ENCODE measurements at regions not wholly inside any gene's neighbourhood (a gene's known extent, or its start where the extent isn't known, plus 50 kb on each side); places are given as distances from the start of the nearest gene placed in this dataset.

- DNase-seq (ENCODE audit: low read depth in 2 of 2), result peak in 1 of 2 donors; percentile 52
- Histone ChIP-seq H3K9ac (ENCODE audit: insufficient read depth, low read length) (no peak overlapping the region), H3K9me3 (ENCODE audit: control insufficient read depth, insufficient read depth, low read depth, low read length) (no peaks in the 10 kb centered on the region), H3K27ac (ENCODE audit: insufficient read depth, low read length) (no peak overlapping the region), H2AFZ (ENCODE audit: low read length) (no peak overlapping the region), H3K36me3 (ENCODE audit: control insufficient read depth, insufficient read depth, low read length) (no peaks in the 10 kb centered on the region), H3K4me2 (ENCODE audit: extremely low read depth, insufficient read depth, low read length) (no peak overlapping the region), H3K27me3 (ENCODE audit: control insufficient read depth, insufficient read depth, low read length) (no peaks in the 10 kb centered on the region), H3K4me1 (ENCODE audit: control insufficient read depth, extremely low read depth, insufficient read depth, low read length) (no peaks in the 10 kb centered on the region), H4K20me1 (ENCODE audit: control insufficient read depth, extremely low read depth, insufficient read depth, low read length) (no peaks in the 10 kb centered on the region), H3K79me2 (ENCODE audit: control insufficient read depth, insufficient read depth, low read length) (no peaks in the 10 kb centered on the region), H3K4me3 (replicated peaks in 1 of 4; ENCODE audit: control extremely low read depth in 1 of 4, insufficient read depth in 1 of 4, low read depth in 3 of 4, low read length in 4 of 4) (no peak overlapping the region)
- TF ChIP-seq EZH2 (IDR thresholded peaks at IDR 0.05; ENCODE audit: low read length, missing control alignments) (no peak), CTCF (conservative IDR thresholded peaks at IDR 0.05 in 1 of 2, IDR thresholded peaks at IDR 0.05 in 1 of 2; ENCODE audit: low read depth in 1 of 2, low read length in 2 of 2) (no peak)
These were observed 613.5 kb downstream of the IQCM start for GRCh38 chr4:149202117-149202516.

DNA sequence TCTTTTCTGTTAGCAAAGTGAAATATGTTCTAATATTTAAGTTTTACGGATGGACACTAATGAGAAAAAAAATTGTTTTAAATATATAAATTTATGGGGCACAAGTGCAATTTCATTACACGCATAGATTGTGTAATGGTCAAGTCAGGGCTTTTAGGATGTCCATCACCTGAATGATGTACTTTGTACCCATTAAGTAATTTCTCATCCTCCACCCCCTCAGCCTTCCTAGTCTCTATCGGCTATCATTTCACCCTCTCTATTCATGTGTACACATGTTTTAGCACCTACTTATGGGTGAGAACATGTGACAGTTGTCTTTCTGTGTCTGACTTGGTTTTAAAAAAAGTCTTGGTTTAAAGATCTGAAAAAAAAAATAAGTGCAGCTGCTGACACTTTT is 616.0 kb downstream of the IQCM start:
- no peaks in the 10 kb centered on the region for H3K79me2 ChIP-seq (ENCODE audit: control insufficient read depth, insufficient read depth, low read length)
- H4K20me1 ChIP-seq (ENCODE audit: control insufficient read depth, extremely low read depth, insufficient read depth, low read length), result no peaks in the 10 kb centered on the region
- no peak for DNase-seq (ENCODE audit: low read depth in 2 of 2)
- no peaks in the 10 kb centered on the region for H3K27me3 ChIP-seq (ENCODE audit: control insufficient read depth, insufficient read depth, low read length)
- TF ChIP-seq CTCF (conservative IDR thresholded peaks at IDR 0.05 in 1 of 2, IDR thresholded peaks at IDR 0.05 in 1 of 2; ENCODE audit: low read depth in 1 of 2, low read length in 2 of 2) (no peak), EZH2 (IDR thresholded peaks at IDR 0.05; ENCODE audit: low read length, missing control alignments) (no peak)
- H2AFZ ChIP-seq (ENCODE audit: low read length), result no peak overlapping the region
- H3K4me1 ChIP-seq (ENCODE audit: control insufficient read depth, extremely low read depth, insufficient read depth, low read length), result no peaks in the 10 kb centered on the region
- H3K27ac ChIP-seq (ENCODE audit: insufficient read depth, low read length), result no peak overlapping the region
- H3K36me3 ChIP-seq (ENCODE audit: control insufficient read depth, insufficient read depth, low read length), result no peaks in the 10 kb centered on the region
- no peak overlapping the region for H3K9ac ChIP-seq (ENCODE audit: insufficient read depth, low read length)
- H3K4me3 ChIP-seq (replicated peaks in 1 of 4; ENCODE audit: control extremely low read depth in 1 of 4, insufficient read depth in 1 of 4, low read depth in 3 of 4, low read length in 4 of 4), result no peak overlapping the region
- H3K4me2 ChIP-seq (ENCODE audit: extremely low read depth, insufficient read depth, low read length), result no peak overlapping the region
- H3K9me3 ChIP-seq (ENCODE audit: control insufficient read depth, insufficient read depth, low read depth, low read length), result no peaks in the 10 kb centered on the region

DNA sequence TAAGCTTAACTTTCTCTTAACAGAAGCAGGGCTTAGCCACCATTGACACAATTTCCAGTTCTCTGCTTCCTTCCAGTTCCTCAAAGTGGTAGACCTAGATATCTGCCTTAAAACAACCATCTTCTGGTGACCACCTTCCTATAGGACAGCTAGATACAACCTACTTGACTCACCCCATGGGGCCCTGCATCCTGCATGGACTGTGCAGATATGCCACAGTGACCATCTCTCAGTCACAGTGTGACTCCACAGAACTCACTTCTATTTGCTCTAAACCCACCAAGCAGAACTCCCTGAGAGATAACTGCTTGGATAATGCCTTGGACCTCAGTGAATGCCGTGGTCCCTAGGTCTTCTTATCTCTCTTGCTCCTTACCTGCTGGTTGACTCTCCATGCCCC is 621.6 kb downstream of the IQCM start:
- TF ChIP-seq EZH2 (IDR thresholded peaks at IDR 0.05; ENCODE audit: low read length, missing control alignments) (no peak), CTCF (conservative IDR thresholded peaks at IDR 0.05 in 1 of 2, IDR thresholded peaks at IDR 0.05 in 1 of 2; ENCODE audit: low read depth in 1 of 2, low read length in 2 of 2) (no peak)
- H3K27ac ChIP-seq (ENCODE audit: insufficient read depth, low read length), result no peak overlapping the region
- no peak overlapping the region for H3K4me2 ChIP-seq (ENCODE audit: extremely low read depth, insufficient read depth, low read length)
- no peak overlapping the region for H3K4me3 ChIP-seq (replicated peaks in 1 of 4; ENCODE audit: control extremely low read depth in 1 of 4, insufficient read depth in 1 of 4, low read depth in 3 of 4, low read length in 4 of 4)
- H3K79me2 ChIP-seq (ENCODE audit: control insufficient read depth, insufficient read depth, low read length), result no peaks in the 10 kb centered on the region
- H3K9me3 ChIP-seq (ENCODE audit: control insufficient read depth, insufficient read depth, low read depth, low read length), result no peaks in the 10 kb centered on the region
- no peaks in the 10 kb centered on the region for H3K27me3 ChIP-seq (ENCODE audit: control insufficient read depth, insufficient read depth, low read length)
- H2AFZ ChIP-seq (ENCODE audit: low read length), result no peak overlapping the region
- H4K20me1 ChIP-seq (ENCODE audit: control insufficient read depth, extremely low read depth, insufficient read depth, low read length), result no peaks in the 10 kb centered on the region
- no peak overlapping the region for H3K9ac ChIP-seq (ENCODE audit: insufficient read depth, low read length)
- no peak for DNase-seq (ENCODE audit: low read depth in 2 of 2)
- H3K4me1 ChIP-seq (ENCODE audit: control insufficient read depth, extremely low read depth, insufficient read depth, low read length), result no peaks in the 10 kb centered on the region
- H3K36me3 ChIP-seq (ENCODE audit: control insufficient read depth, insufficient read depth, low read length), result no peaks in the 10 kb centered on the region
